ENCODE measurements at regions not wholly inside any gene's neighbourhood (a gene's known extent, or its start where the extent isn't known, plus 50 kb on each side); places are given as distances from the start of the nearest gene placed in this dataset.
"Not testable (repeated sequence)": the region's sequence is repeated elsewhere in the genome, so short reads cannot be mapped to it uniquely, and the experiment has no call there.

- in situ Hi-C loops (cut with HindIII; ENCODE audit: low sequenced_read_pairs), result no loop called here
Measured at GRCh38 chr1:115536279-115536816, 105.4 kb upstream of the VANGL1 start.

GRCh38 chr1:115534106-115534505 is 107.7 kb upstream of the VANGL1 start:
- in situ Hi-C loops (cut with HindIII; ENCODE audit: low sequenced_read_pairs), result no loop called here

GRCh38 chr1:115531631-115532264 is 110.0 kb upstream of the VANGL1 start:
- in situ Hi-C loops (cut with HindIII; ENCODE audit: low sequenced_read_pairs), result no loop called here

GRCh38 chr1:115530407-115530806 is 111.4 kb upstream of the VANGL1 start:
- in situ Hi-C loops (cut with HindIII; ENCODE audit: low sequenced_read_pairs), result no loop called here

- in situ Hi-C loops (cut with HindIII; ENCODE audit: low sequenced_read_pairs), result no loop called here
Measured at GRCh38 chr1:115529216-115529897, 112.4 kb upstream of the VANGL1 start.

- in situ Hi-C loops (cut with HindIII; ENCODE audit: low sequenced_read_pairs), result not testable (repeated sequence)
Measured at GRCh38 chr1:115528336-115528735, 113.4 kb upstream of the VANGL1 start.

- in situ Hi-C loops (cut with HindIII; ENCODE audit: low sequenced_read_pairs), result no loop called here
Measured at GRCh38 chr1:115527746-115528145, 114.0 kb upstream of the VANGL1 start.

GRCh38 chr1:115526900-115527299 is 114.9 kb upstream of the VANGL1 start:
- in situ Hi-C loops (cut with HindIII; ENCODE audit: low sequenced_read_pairs), result no loop called here

GRCh38 chr1:115524236-115524635 is 117.5 kb upstream of the VANGL1 start:
- in situ Hi-C loops (cut with HindIII; ENCODE audit: low sequenced_read_pairs), result no loop called here

GRCh38 chr1:115522386-115522785 is 119.4 kb upstream of the VANGL1 start:
- in situ Hi-C loops (cut with HindIII; ENCODE audit: low sequenced_read_pairs), result no loop called here

GRCh38 chr1:115515270-115515669 is 126.5 kb upstream of the VANGL1 start:
- in situ Hi-C loops (cut with HindIII; ENCODE audit: low sequenced_read_pairs), result no loop called here

GRCh38 chr1:115510226-115510625 is 131.5 kb upstream of the VANGL1 start:
- in situ Hi-C loops (cut with HindIII; ENCODE audit: low sequenced_read_pairs), result not testable (repeated sequence)

GRCh38 chr1:115507901-115508300 is 133.9 kb upstream of the VANGL1 start:
- in situ Hi-C loops (cut with HindIII; ENCODE audit: low sequenced_read_pairs), result no loop called here

GRCh38 chr1:115506924-115507589 is 134.7 kb upstream of the VANGL1 start:
- in situ Hi-C loops (cut with HindIII; ENCODE audit: low sequenced_read_pairs), result no loop called here

- in situ Hi-C loops (cut with HindIII; ENCODE audit: low sequenced_read_pairs), result no loop called here
Measured at GRCh38 chr1:115506518-115506917, 135.3 kb upstream of the VANGL1 start.

GRCh38 chr1:115505148-115505571 is 136.6 kb upstream of the VANGL1 start:
- in situ Hi-C loops (cut with HindIII; ENCODE audit: low sequenced_read_pairs), result no loop called here

GRCh38 chr1:115502183-115502582 is 139.6 kb upstream of the VANGL1 start:
- in situ Hi-C loops (cut with HindIII; ENCODE audit: low sequenced_read_pairs), result not testable (repeated sequence)

- in situ Hi-C loops (cut with HindIII; ENCODE audit: low sequenced_read_pairs), result no loop called here
Measured at GRCh38 chr1:115501476-115501875, 140.3 kb upstream of the VANGL1 start.

- in situ Hi-C loops (cut with HindIII; ENCODE audit: low sequenced_read_pairs), result no loop called here
Measured at GRCh38 chr1:115499253-115499652, 142.5 kb upstream of the VANGL1 start.

GRCh38 chr1:115496904-115497527 is 144.8 kb upstream of the VANGL1 start:
- in situ Hi-C loops (cut with HindIII; ENCODE audit: low sequenced_read_pairs), result no loop called here

GRCh38 chr1:115495625-115496024 is 146.1 kb upstream of the VANGL1 start:
- in situ Hi-C loops (cut with HindIII; ENCODE audit: low sequenced_read_pairs), result no loop called here
